Suprapubic skin (tissue), 4 donors: ENCODE measurements at regions not wholly inside any gene's neighbourhood (a gene's known extent, or its start where the extent isn't known, plus 50 kb on each side); places are given as distances from the start of the nearest gene placed in this dataset.

Source experiments
- DNase-seq, 2 donors: peaks; one replicate each; pipeline ENCODE4 v3.0.0-alpha.2; 2019; ENCODE audit warnings: low spot score in 2 of 2
- H3K27ac ChIP-seq: fragments of 200-600 bp; sonication (generic); one replicate; pipeline ENCODE4 v1.5.1; 2019
- H3K27me3 ChIP-seq: fragments of 200-600 bp; sonication (generic); one replicate; pipeline ENCODE4 v1.5.1; 2019
- H3K36me3 ChIP-seq: fragments of 200-600 bp; sonication (generic); one replicate; pipeline ENCODE4 v1.5.1; 2019
- H3K4me1 ChIP-seq: fragments of 200-600 bp; sonication (generic); one replicate; pipeline ENCODE4 v1.5.1; 2019
- H3K4me3 ChIP-seq: fragments of 200-600 bp; sonication (generic); one replicate; pipeline ENCODE4 v1.5.1; 2019; ENCODE audit warnings: mild to moderate bottlenecking
- H3K9me3 ChIP-seq: fragments of 200-600 bp; sonication (generic); one replicate; pipeline ENCODE4 v1.5.1; 2019
- CTCF ChIP-seq, 2 donors: fragments of 200-600 bp in 1 of 2; fragments of 450-650 bp in 1 of 2; sonication (generic) in 1 of 2; IDR thresholded peaks; one replicate each; pipeline ENCODE4 v1.5.1; 2016 to 2019; ENCODE audit warnings: antibody characterized with exemption in 2 of 2, mild to moderate bottlenecking in 1 of 2, moderate library complexity in 1 of 2
- EP300 ChIP-seq: sonication (generic); formaldehyde crosslinking; IDR thresholded peaks from one replicate; pipeline ENCODE4 v1.6.1; 2017; ENCODE audit warnings: antibody characterized with exemption
- POLR2A ChIP-seq, 2 donors: fragments of 450-650 bp; IDR thresholded peaks; one replicate each; pipeline ENCODE4 v1.6.1; 2017; ENCODE audit warnings: antibody characterized with exemption in 2 of 2, mild to moderate bottlenecking in 2 of 2, moderate library complexity in 2 of 2
- POLR2AphosphoS5 ChIP-seq, 3 donors: sonication (generic); formaldehyde crosslinking; IDR thresholded peaks; one replicate each; pipeline ENCODE4 v1.6.1; 2017; ENCODE audit warnings: antibody characterized with exemption in 3 of 3
- WGBS: methylation state at CpG from one replicate; pipeline ENCODE4 v1.1.5; 2018; 5-methylcytosine and 5-hydroxymethylcytosine counted together

GRCh38 chr7:24457219-24457558 lies 116.1 kb upstream of the PALS2 start:
- Histone ChIP-seq H3K4me1 (no peaks in the 10 kb centered on the region), H3K27ac (no peak overlapping the region), H3K27me3 (no peaks in the 10 kb centered on the region), H3K9me3 (no peaks in the 10 kb centered on the region), H3K4me3 (no peak overlapping the region), H3K36me3 (no peaks in the 10 kb centered on the region)
- 56% methylated on average over 2 of the region's 2 CpGs for WGBS
- TF ChIP-seq EP300 (no peak), POLR2A (IDR thresholded peaks at IDR 0.05) (no peak), CTCF (IDR thresholded peaks at IDR 0.05) (no peak), POLR2AphosphoS5 (IDR thresholded peaks at IDR 0.05) (no peak)
- DNase-seq, result no peak

DNA sequence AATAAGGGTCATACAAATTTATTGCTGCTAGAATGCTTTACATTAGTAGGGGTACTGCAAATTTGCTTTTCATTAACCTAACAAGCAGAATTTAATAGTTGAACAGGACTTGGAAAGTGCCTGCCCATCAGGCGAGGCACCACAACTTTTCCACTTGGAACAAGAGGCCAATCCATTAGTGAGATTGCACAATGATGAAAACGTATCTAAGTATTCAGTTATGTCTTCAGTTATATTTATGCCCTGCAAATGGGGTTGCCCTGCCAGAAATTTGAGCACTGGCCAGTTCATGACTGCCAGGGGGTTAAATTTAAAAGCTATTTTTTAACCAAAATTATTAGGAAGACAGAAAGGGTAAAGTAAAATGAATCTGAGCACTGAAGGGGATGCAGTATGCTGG lies 111.1 kb upstream of the PALS2 start:
- 32% methylated on average over 2 of the region's 2 CpGs for WGBS
- TF ChIP-seq POLR2AphosphoS5 (IDR thresholded peaks at IDR 0.05) (no peak), POLR2A (IDR thresholded peaks at IDR 0.05) (no peak), EP300 (no peak), CTCF (IDR thresholded peaks at IDR 0.05) (no peak)

DNA sequence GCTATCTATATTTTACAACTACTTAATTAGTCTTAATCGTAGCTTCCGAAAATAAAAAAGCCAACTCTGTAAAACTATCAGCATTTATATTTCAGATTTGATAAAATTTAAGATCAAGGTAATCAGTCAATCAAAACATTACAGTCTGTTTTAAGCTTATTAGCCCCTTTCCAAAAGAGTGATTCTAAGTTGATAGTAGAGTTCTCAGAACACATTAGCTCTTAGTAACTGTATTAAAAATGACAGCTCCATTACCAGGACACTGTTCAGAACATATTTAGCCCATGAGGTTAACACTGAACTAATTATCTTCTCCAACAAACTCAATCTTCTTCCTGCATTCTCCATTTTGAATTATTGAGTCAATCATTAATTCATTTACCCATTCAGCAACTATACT lies 110.3 kb upstream of the PALS2 start:
- no peaks in the 10 kb centered on the region for H3K9me3 ChIP-seq
- TF ChIP-seq POLR2A (IDR thresholded peaks at IDR 0.05) (no peak), EP300 (no peak), CTCF (IDR thresholded peaks at IDR 0.05) (no peak), POLR2AphosphoS5 (IDR thresholded peaks at IDR 0.05) (no peak)
- no peak for DNase-seq
- WGBS, result 89% methylated on average over 2 of the region's 2 CpGs
- H3K4me3 ChIP-seq, result no peak overlapping the region
- no peaks in the 10 kb centered on the region for H3K27me3 ChIP-seq
- no peaks in the 10 kb centered on the region for H3K4me1 ChIP-seq
- no peaks in the 10 kb centered on the region for H3K36me3 ChIP-seq
- no peak overlapping the region for H3K27ac ChIP-seq

More for the DNA sequence above, 111.1 kb upstream of the PALS2 start:
- DNase-seq, result no peak
- H3K4me3 ChIP-seq, result no peak overlapping the region
- H3K27ac ChIP-seq, result no peak overlapping the region
- H3K4me1 ChIP-seq, result no peaks in the 10 kb centered on the region
- no peaks in the 10 kb centered on the region for H3K27me3 ChIP-seq
- no peaks in the 10 kb centered on the region for H3K36me3 ChIP-seq
- no peaks in the 10 kb centered on the region for H3K9me3 ChIP-seq

GRCh38 chr7:24463474-24463873 lies 109.8 kb upstream of the PALS2 start:
- H3K36me3 ChIP-seq, result no peaks in the 10 kb centered on the region
- no peaks in the 10 kb centered on the region for H3K4me1 ChIP-seq
- no peak for TF ChIP-seq POLR2A (IDR thresholded peaks at IDR 0.05)
- TF ChIP-seq POLR2AphosphoS5 (IDR thresholded peaks at IDR 0.05), result no peak
- TF ChIP-seq CTCF (IDR thresholded peaks at IDR 0.05), result no peak
- TF ChIP-seq EP300, result no peak
- no peak overlapping the region for H3K27ac ChIP-seq
- DNase-seq, result no peak
- no peak overlapping the region for H3K4me3 ChIP-seq
- H3K27me3 ChIP-seq, result no peaks in the 10 kb centered on the region
- WGBS, result 95% methylated on average over 1 of the region's 1 CpG
- H3K9me3 ChIP-seq, result no peaks in the 10 kb centered on the region

GRCh38 chr7:24464861-24465260 lies 108.4 kb upstream of the PALS2 start:
- TF ChIP-seq EP300, result no peak
- TF ChIP-seq POLR2AphosphoS5 (IDR thresholded peaks at IDR 0.05), result no peak
- no peak for TF ChIP-seq CTCF (IDR thresholded peaks at IDR 0.05)
- TF ChIP-seq POLR2A (IDR thresholded peaks at IDR 0.05), result no peak
- no peaks in the 10 kb centered on the region for H3K27me3 ChIP-seq
- no peaks in the 10 kb centered on the region for H3K36me3 ChIP-seq
- no peaks in the 10 kb centered on the region for H3K9me3 ChIP-seq
- WGBS, result 54% methylated on average over 3 of the region's 3 CpGs
- no peak for DNase-seq
- no peak overlapping the region for H3K27ac ChIP-seq
- no peak overlapping the region for H3K4me3 ChIP-seq
- H3K4me1 ChIP-seq, result no peaks in the 10 kb centered on the region
